Neuronal stem cell (in vitro differentiated cells): ENCODE measurements at regions not wholly inside any gene's neighbourhood (a gene's known extent, or its start where the extent isn't known, plus 50 kb on each side); places are given as distances from the start of the nearest gene placed in this dataset.
"Not testable (repeated sequence)": the region's sequence is repeated elsewhere in the genome, so short reads cannot be mapped to it uniquely, and the experiment has no call there.

Experiments
- DNase-seq: peaks from one replicate; pipeline ENCODE4 v3.0.0-alpha.2; 2013; ENCODE audit warnings: low spot score
- H2AFZ ChIP-seq: one replicate; pipeline ENCODE4 v1.6.1; 2013; ENCODE audit warnings: mild to moderate bottlenecking, low read length, inconsistent platforms
- H2AK5ac ChIP-seq: 2 replicates; pipeline ENCODE4 v1.6.1; 2013; ENCODE audit warnings: low read depth, mild to moderate bottlenecking, inconsistent platforms, low read length, moderate library complexity, mixed read lengths
- H2BK120ac ChIP-seq: 2 replicates; pipeline ENCODE4 v1.6.1; 2013; ENCODE audit warnings: low read depth, mild to moderate bottlenecking, inconsistent platforms, low read length, moderate library complexity, mixed read lengths
- H2BK12ac ChIP-seq: one replicate; pipeline ENCODE4 v1.6.1; 2013; ENCODE audit warnings: low read length, inconsistent platforms
- H2BK15ac ChIP-seq: 2 replicates; pipeline ENCODE4 v1.6.1; 2013; ENCODE audit warnings: mild to moderate bottlenecking, low read length, inconsistent platforms, mixed read lengths
- H2BK5ac ChIP-seq: one replicate; pipeline ENCODE4 v1.6.1; 2013; ENCODE audit warnings: inconsistent platforms, mild to moderate bottlenecking, low read length, moderate library complexity
- H3K14ac ChIP-seq: one replicate; pipeline ENCODE4 v1.6.1; 2013; ENCODE audit warnings: low read length, inconsistent platforms
- H3K18ac ChIP-seq: 2 replicates; pipeline ENCODE4 v1.6.1; 2013; ENCODE audit warnings: low read length, inconsistent platforms
- H3K23ac ChIP-seq: 2 replicates; pipeline ENCODE4 v1.6.1; 2013; ENCODE audit warnings: low read depth, mild to moderate bottlenecking, mixed read lengths, low read length, inconsistent platforms; ENCODE audit not compliant: poor library complexity
- H3K27ac ChIP-seq: replicated peaks from 3 replicates; pipeline ENCODE4 v1.5.1; 2013; ENCODE audit warnings: low read length, inconsistent platforms
- H3K27me3 ChIP-seq, 3 experiments: 2 replicates each; pipeline ENCODE4 v1.6.1; 2013; ENCODE audit warnings: low read length in 3 of 3, mild to moderate bottlenecking in 2 of 3, inconsistent platforms in 1 of 3, low read depth in 1 of 3, mixed read lengths in 1 of 3, moderate library complexity in 1 of 3; ENCODE audit not compliant: control insufficient read depth in 3 of 3, insufficient read depth in 3 of 3
- H3K36me3 ChIP-seq, 2 donors: replicated peaks in 1 of 2; 2 replicates each; pipeline ENCODE4 v1.6.1; 2013; ENCODE audit warnings: low read length in 2 of 2; ENCODE audit not compliant: control insufficient read depth in 2 of 2, insufficient read depth in 2 of 2
- H3K4ac ChIP-seq: 2 replicates; pipeline ENCODE4 v1.6.1; 2013; ENCODE audit warnings: inconsistent platforms, mild to moderate bottlenecking, low read length, moderate library complexity
- H3K4me1 ChIP-seq, 2 donors: 1 replicate in 1 of 2; 2 replicates in 1 of 2; pipeline ENCODE4 v1.6.1; 2013; ENCODE audit warnings: low read length in 2 of 2, low read depth in 1 of 2; ENCODE audit not compliant: control insufficient read depth in 2 of 2, insufficient read depth in 1 of 2
- H3K4me2 ChIP-seq: one replicate; pipeline ENCODE4 v1.6.1; 2013; ENCODE audit warnings: mild to moderate bottlenecking, low read length, inconsistent platforms; ENCODE audit not compliant: insufficient read depth, poor library complexity, severe bottlenecking
- H3K4me3 ChIP-seq, 2 donors: 2 replicates each; pipeline ENCODE4 v1.5.1; 2013; ENCODE audit warnings: low read length in 2 of 2, mild to moderate bottlenecking in 2 of 2, inconsistent platforms in 1 of 2, moderate library complexity in 1 of 2
- H3K79me1 ChIP-seq: one replicate; pipeline ENCODE4 v1.6.1; 2013; ENCODE audit warnings: low read depth, mild to moderate bottlenecking, inconsistent platforms, low read length, moderate library complexity
- H3K9ac ChIP-seq: one replicate; pipeline ENCODE4 v1.6.1; 2013; ENCODE audit warnings: mild to moderate bottlenecking, low read depth, low read length, inconsistent platforms; ENCODE audit not compliant: poor library complexity
- H3K9me3 ChIP-seq, 2 donors: replicated peaks in 1 of 2; 2 replicates each; pipeline versions ENCODE3 to v1.6.1; 2013; ENCODE audit warnings: low read length in 2 of 2, mild to moderate bottlenecking in 2 of 2, inconsistent platforms in 1 of 2, low read depth in 1 of 2, mixed read lengths in 1 of 2, moderate library complexity in 1 of 2; ENCODE audit not compliant: control insufficient read depth in 2 of 2, insufficient read depth in 1 of 2
- H4K8ac ChIP-seq: one replicate; pipeline ENCODE4 v1.6.1; 2013; ENCODE audit warnings: low read depth, mild to moderate bottlenecking, inconsistent platforms, low read length, moderate library complexity
- H4K91ac ChIP-seq: one replicate; pipeline ENCODE4 v1.6.1; 2013; ENCODE audit warnings: low read length, low read depth, mild to moderate bottlenecking, inconsistent platforms; ENCODE audit not compliant: poor library complexity
- WGBS, 2 donors: extraction: QIAGEN DNeasy Blood & Tissue Kit; methylation state at CpG; one replicate each; pipeline ENCODE4 v1.1.7; 2013; ENCODE audit warnings: missing lambda C conversion rate in 2 of 2, mixed read lengths in 1 of 2; ENCODE audit not compliant: insufficient read length in 2 of 2, insufficient replicate concordance in 1 of 2; ENCODE audit errors: extremely low coverage in 2 of 2; 5-methylcytosine and 5-hydroxymethylcytosine counted together

DNA sequence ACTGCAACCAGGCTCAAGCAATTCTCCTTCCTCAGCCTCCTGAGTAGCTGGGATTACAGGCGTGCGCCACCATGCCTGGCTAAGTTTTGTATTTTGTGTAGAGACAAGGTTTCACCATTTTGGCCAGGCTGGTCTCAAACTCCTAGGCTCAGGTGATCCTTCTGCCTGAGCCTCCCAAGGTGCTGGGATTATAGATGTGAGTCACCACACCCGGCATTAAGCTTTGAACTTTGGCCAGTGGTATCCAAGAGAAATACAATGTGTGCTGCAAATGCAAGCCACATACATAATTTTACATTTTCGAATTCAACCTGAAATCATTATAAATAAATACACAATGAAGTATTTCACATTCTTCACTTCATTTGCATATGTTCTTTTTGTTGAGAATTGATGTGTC is 94.0 kb upstream of the ERV3-1 start:
- H4K8ac ChIP-seq, H2AFZ ChIP-seq, H3K14ac ChIP-seq, H3K4me2 ChIP-seq, H2BK5ac ChIP-seq, H3K9ac ChIP-seq, H3K23ac ChIP-seq, H3K9me3 ChIP-seq, H2AK5ac ChIP-seq, DNase-seq, H3K27ac ChIP-seq, H3K36me3 ChIP-seq, H2BK12ac ChIP-seq, H3K79me1 ChIP-seq, H2BK15ac ChIP-seq, H3K4me3 ChIP-seq, H3K27me3 ChIP-seq, H2BK120ac ChIP-seq, H4K91ac ChIP-seq, H3K18ac ChIP-seq, H3K4ac ChIP-seq, H3K4me1 ChIP-seq: not testable (repeated sequence)
- WGBS, 2 donors: 100% methylated on average over 1 of the region's 4 CpGs; no CpG with 5 or more reads in 1 of the 2 donors

DNA sequence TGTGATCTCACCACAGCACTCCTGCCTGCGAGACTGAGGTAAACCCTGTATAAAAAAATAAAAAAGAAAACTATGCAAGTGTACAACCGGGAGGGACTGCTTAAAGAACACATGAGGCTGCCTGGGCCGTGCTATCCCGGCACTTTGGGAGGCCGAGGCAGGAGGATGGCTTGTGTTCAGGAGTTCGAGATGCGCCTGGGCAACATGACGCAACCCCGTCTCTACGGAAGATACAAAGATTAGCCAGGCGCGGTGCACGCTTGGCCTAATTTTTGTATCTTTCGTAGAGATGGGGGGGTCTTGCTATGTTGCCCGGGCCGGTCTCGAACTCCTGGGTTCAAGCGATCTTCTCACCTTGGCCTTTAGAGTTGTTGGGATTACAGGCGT is 75.2 kb upstream of the ERV3-1 start:
- H4K8ac ChIP-seq, H3K9ac ChIP-seq, H3K14ac ChIP-seq, H3K23ac ChIP-seq, DNase-seq, H3K27ac ChIP-seq, H3K4me2 ChIP-seq, H3K18ac ChIP-seq, H2BK15ac ChIP-seq, H2AK5ac ChIP-seq, H3K79me1 ChIP-seq, H4K91ac ChIP-seq, H3K4ac ChIP-seq, H3K27me3 ChIP-seq, H2BK120ac ChIP-seq, H3K4me1 ChIP-seq, H2BK5ac ChIP-seq, H3K36me3 ChIP-seq, H3K9me3 ChIP-seq, H2BK12ac ChIP-seq: not testable (repeated sequence)
- Histone ChIP-seq H2AFZ (peak overlapping the region; percentile 90), H3K4me3 (peak overlapping the region in 1 of 2 donors; percentile 71)
- no CpG with 5 or more reads among the region's 19 CpGs for WGBS, 2 donors

DNA sequence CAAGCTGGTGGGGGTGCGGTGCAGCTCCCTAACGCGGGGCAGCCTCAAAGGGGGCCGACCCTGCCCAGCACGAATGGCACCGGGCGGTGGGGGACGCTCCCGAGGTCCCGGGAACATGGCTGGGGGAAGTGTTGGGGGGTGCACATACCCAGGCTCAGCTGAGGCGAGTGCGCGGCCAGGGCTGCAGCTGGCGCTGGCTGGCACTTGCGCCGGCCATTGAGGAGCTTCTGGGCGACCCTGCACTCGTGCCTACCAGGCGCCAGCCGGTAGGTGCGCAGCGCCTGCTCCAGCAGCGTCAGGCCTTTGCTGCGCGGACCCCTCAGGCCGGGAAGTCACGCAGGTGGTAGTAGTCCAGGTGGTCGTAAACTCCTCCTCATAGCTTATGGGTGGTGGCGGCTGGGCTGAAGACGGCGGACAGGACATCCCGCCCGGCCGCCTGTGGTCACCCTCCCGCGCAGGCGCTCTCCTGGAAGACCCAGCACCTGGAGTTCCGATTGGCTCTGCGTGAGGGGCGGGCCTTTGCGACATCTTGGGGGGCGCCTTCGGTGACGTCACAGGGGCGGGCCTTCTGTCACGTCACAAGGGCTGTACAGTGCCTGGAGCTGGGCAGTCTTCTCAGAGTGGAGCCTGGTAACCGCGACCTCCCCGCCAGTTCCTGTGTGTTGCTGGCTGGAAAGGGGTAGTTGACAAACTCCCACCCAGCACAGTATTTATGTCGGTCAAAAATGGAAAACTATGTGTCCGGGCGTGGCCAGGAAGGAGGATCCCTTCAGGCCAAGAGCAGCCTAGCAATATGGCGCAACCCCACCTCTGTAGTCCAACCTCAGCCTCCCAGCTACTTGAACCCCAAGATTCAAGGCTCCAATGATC is 74.5 kb upstream of the ERV3-1 start:
- H3K4me1 ChIP-seq, H3K9me3 ChIP-seq, H4K8ac ChIP-seq, H2BK120ac ChIP-seq, H4K91ac ChIP-seq, H3K36me3 ChIP-seq, H3K4ac ChIP-seq, H2BK15ac ChIP-seq, H3K27me3 ChIP-seq, H3K79me1 ChIP-seq, H3K27ac ChIP-seq, H2BK5ac ChIP-seq, H2AK5ac ChIP-seq: not testable (repeated sequence)
- Histone ChIP-seq H3K4me2 (peak overlapping the region; percentile 25), H3K18ac (peak overlapping the region; percentile 89), H3K14ac (peak overlapping the region; percentile 71), H3K23ac (peak overlapping the region; percentile 43), H3K9ac (peak overlapping the region; percentile 93), H2AFZ (peak overlapping the region; percentile 90), H2BK12ac (peak overlapping the region; percentile 41), H3K4me3 (peak overlapping the region; percentile 71 to 95)
- no CpG with 5 or more reads among the region's 53 CpGs for WGBS, 2 donors
- DNase-seq: peak; percentile 65

DNA sequence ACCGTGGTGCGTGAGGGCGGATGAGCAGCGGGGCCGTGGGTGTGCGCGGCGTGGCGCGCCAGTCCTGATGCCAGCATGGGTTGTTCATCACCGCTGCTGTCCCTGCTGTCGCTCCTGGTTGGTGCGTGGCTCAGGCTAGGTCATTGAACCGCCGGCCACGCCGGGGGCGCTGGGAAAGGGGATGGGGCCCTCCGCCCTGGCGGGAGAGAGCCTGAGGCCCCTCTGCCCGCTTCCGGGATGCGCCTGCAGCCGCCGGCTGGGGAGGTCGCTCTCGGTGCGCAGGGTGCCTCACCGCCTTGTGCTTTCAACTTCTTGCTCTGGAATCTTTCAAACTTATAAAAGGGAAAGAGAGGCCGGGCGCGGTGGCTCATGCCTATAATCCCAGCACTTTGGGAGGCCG is 68.5 kb upstream of the ERV3-1 start:
- H3K14ac ChIP-seq, H3K4ac ChIP-seq, H3K9me3 ChIP-seq, H2BK120ac ChIP-seq, DNase-seq, H2AK5ac ChIP-seq, H3K23ac ChIP-seq, H3K36me3 ChIP-seq, H4K91ac ChIP-seq, H3K4me2 ChIP-seq, H3K27ac ChIP-seq, H3K79me1 ChIP-seq, H3K27me3 ChIP-seq, H2BK5ac ChIP-seq, H3K9ac ChIP-seq, H2AFZ ChIP-seq, H3K4me3 ChIP-seq, H3K4me1 ChIP-seq, H3K18ac ChIP-seq, H2BK15ac ChIP-seq, H4K8ac ChIP-seq, H2BK12ac ChIP-seq: not testable (repeated sequence)
- no CpG with 5 or more reads among the region's 33 CpGs for WGBS, 2 donors
